GM12878 (cell line): ENCODE measurements at regions not wholly inside any gene's neighbourhood (a gene's known extent, or its start where the extent isn't known, plus 50 kb on each side); places are given as distances from the start of the nearest gene placed in this dataset.

Experiments used
- CEBPB ChIP-seq, 2 experiments: fragments of 150-350 bp in 1 of 2; IDR thresholded peaks; 2 replicates each; pipeline ENCODE4 v1.6.1; 2012 to 2014; ENCODE audit warnings: low read depth in 2 of 2, low read length in 2 of 2, borderline replicate concordance in 1 of 2, inconsistent platforms in 1 of 2
- CTCF ChIP-seq, 3 experiments: IDR thresholded peaks in 2 of 3; conservative IDR thresholded peaks in 1 of 3; 2 replicates each; pipeline ENCODE4 v1.5.1; 2011; ENCODE audit warnings: low read depth in 3 of 3, low read length in 3 of 3, mild to moderate bottlenecking in 3 of 3, control low read depth in 2 of 3, moderate library complexity in 2 of 3, inconsistent platforms in 1 of 3, mixed read lengths in 1 of 3; ENCODE audit not compliant: control insufficient read depth in 2 of 3, insufficient read depth in 1 of 3; ENCODE audit errors: extremely low read depth in 1 of 3
- NKRF ChIP-seq: fragments of 450-650 bp; conservative IDR thresholded peaks from 2 replicates; pipeline ENCODE4 v1.6.1; 2017; ENCODE audit warnings: mild to moderate bottlenecking, moderate library complexity
- PRDM15 ChIP-seq: fragments of 450-650 bp; formaldehyde crosslinking; IDR thresholded peaks from 2 replicates; pipeline ENCODE4 v1.4.0; 2020; ENCODE audit warnings: mild to moderate bottlenecking, moderate library complexity

- TF ChIP-seq CTCF (IDR thresholded peaks at IDR 0.05 in 2 of 3, conservative IDR thresholded peaks at IDR 0.05 in 1 of 3; ENCODE audit: control insufficient read depth in 2 of 3, extremely low read depth in 1 of 3, insufficient read depth in 1 of 3, low read depth in 3 of 3, low read length in 3 of 3) (no peak), PRDM15 (CRISPR knock-in tag) (no peak), CEBPB (IDR thresholded peaks at IDR 0.05; ENCODE audit: borderline replicate concordance in 1 of 2, low read depth in 2 of 2, low read length in 2 of 2) (no peak), NKRF (no peak)
These were observed 150.6 kb upstream of the TMEM72 start (continued) for GRCh38 chr10:44760513-44760912.
